SIG-M5 (cell line): ENCODE measurements at regions not wholly inside any gene's neighbourhood (a gene's known extent, or its start where the extent isn't known, plus 50 kb on each side); places are given as distances from the start of the nearest gene placed in this dataset.

Experiments used
- DNase-seq: peaks from one replicate; lab custom pipeline; 2025; lab: John Stamatoyannopoulos, UW

DNA sequence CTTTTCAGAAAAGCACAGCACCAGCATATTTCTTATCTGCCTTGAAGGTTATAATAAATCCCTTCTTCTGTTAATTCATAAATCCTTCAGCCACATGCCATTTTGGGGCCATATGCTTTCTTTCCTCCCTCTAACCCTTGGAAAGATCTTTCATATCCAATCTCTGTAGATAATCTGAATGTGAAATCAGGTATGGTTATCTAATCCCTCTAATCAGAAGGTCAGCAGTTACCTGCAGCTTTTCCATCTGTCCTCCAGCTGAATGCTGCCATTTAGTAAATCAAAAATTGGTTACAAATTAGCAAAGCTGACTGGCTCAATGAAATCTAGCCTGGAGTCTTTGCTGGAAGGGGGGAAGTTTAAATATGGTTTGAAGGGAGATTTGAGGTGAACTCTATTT, 230.5 kb downstream of the PIK3C3 start:
- no peak for DNase-seq

DNA sequence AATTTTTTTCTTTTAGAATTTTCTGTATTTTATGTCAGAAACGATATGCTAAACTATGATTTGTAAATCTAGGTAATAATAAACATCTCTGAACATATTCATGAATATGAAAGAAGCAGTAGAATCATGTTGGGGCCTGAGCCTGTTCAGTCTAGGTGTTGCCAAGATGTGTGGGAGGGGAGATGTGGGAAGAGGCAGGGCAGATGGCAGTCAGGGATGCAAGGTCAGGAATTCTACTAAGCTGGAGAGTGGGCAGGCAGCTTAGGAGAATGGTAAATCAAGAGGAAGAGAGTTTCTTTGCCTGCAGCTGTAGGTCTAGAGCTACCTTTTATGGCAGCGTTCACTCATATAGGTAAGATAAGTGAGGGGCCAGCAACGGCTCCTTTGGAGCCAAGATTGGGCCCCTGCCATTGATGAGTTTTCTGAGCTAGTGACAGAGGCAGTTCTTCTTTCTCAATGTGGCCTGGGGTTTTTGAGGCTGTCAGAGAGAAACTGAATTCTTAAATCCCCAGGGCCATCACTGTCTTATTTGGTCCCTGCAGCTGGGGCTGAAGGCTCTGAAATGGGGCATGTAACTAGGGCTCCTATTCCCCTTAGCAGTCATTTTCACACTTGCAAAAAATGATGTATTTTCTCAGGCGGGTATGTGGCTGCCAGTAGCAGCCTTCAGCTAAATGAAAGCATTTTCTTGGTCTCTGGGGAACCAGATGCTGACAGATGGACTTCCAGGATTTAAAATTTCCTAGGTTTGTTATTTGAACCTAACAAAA, 232.8 kb downstream of the PIK3C3 start:
- DNase-seq: no peak

DNA sequence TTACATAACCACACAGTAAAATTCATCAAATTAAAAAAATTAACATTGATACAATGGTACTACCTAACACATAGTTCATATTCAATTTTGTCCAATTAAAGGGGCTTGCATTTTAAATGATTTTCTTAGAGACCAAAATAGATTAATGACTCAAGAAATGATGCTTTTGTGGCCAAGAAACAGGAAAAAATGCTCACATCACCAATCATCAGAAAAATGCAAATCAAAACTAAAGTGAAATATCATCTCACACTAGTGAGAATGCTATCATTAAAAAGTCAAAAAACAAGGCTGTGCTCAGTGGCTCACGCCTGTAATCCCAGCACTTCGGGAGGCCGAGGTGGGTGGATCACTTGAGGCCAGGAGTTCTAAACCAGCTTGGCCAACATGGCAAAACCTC, 235.6 kb downstream of the PIK3C3 start:
- no peak for DNase-seq

- DNase-seq: no peak
These were observed 237.5 kb downstream of the PIK3C3 start for GRCh38 chr18:42192251-42193248.

GRCh38 chr18:42196651-42197050, 241.6 kb downstream of the PIK3C3 start:
- DNase-seq: no peak

DNA sequence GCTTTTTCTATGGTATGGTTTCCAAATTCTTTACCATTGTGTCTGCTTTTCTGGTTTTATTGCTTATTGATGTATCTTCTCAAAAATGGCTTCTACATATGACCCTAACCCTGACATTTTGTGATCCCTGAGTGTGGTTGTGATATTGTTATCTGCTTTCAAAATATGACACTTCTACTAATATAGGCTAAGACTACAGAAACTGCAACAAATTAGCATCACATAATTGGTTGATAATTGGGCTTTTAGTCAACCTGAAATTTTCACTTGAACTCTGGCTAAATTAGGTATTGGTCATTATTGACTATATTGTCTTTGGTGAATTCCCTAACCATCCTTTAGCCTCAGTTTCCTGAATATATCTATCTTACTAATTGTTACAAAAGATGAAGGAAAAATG, 246.1 kb downstream of the PIK3C3 start:
- no peak for DNase-seq

- no peak for DNase-seq
These were observed 256.2 kb downstream of the PIK3C3 start for GRCh38 chr18:42211201-42211600.

DNA sequence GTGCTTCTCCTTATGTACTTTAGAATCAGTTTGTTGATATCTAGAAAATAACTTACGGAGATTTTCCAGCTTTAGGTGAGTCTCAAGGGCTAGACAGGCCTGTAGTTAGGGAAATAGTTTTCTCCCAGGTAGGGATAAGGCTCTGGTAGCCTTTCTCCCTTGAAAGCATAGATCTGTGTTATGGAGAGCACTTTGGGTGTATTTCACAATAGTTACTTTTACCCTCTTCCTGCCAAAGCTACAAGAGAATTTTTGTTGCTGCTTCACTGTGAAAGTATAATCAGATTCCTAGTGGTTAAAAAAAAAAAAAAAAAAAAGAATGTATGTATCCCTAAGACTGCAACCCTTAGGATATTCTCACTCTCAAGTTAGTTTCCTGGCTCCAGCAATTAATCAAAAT, 267.5 kb downstream of the PIK3C3 start:
- DNase-seq: no peak

DNA sequence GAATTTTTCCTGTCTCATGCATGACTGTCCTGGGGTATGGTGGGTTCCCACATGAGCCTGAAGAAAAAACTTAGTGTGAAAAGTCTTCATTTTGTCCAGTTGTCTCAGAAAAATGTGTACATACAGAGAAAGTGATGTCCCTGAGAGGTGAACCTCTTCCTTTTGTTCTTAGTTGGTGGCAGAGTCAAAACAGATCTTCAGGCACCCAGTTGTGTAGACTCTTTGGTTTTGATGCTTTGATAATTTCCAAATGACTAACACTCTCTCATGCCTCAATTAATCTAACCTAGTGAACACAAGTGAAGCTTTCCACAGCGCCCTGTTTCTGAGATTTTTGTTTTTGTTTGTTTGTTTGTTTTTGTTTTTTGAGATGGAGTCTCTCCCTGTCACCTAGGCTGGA, 273.5 kb downstream of the PIK3C3 start:
- no peak for DNase-seq

DNA sequence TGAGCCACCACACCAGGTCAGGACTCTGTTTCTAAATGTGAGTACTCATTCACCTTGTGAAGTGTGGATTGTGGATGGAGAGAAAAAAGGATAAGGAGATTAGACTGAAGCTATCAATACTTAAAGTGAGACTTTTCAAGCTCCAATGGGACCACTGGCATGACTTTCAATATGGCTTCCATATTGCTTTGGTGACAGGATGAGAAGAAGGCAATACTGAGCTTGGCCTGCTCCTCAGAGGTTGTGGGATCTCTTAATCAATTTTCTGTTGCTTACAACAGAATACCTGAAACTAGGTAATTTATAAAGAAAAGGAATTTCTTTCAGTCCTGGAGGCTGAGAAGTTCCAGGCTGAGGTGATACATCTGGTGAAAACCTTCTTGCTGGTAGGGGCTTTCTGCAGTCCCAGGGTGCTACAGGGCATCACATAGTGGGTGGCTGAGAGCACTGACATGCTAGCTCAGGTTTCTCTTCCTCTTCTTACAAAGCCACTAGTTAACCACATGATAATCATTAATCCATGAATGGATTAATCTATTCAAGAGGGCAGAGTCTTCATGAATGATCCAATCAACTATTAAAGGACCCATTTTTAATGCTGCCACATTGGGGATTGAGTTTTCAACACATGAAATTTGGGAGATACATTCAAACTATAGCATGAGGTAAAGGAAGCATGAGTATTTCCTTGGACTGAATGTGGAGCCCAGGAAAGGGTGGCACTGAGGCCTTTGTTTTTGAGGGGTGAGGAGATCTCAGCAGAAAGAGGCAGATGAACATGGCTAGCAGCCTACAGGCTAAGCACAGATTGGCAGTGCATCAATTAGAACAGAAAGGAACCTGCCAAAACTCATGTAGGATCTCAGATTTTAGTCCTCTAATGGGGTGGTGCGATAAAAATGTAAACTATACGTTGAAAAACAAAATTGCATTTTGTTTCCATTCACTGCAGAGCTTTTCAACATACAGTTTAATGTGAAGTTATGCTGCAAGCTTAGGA, 274.5 kb downstream of the PIK3C3 start:
- no peak for DNase-seq

- DNase-seq: no peak
These were observed 275.6 kb downstream of the PIK3C3 start for GRCh38 chr18:42230636-42231035.

DNA sequence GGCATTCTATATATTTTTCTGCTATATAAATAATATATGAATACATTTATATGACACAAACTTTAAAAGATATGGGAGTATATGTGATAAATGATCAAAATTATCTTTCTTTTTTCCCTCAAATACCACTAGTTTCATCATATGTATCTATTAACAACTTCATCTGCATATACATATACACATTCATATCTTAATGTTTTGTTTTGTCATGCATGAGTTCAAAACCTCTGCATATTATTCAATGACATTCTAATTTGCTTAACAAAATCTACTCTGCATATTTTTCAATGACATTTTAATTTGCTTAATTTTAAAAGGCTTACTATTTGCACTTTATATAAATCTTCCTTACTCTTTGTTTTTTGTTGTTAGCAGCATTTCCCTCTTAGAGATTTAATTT, 276.2 kb downstream of the PIK3C3 start:
- no peak for DNase-seq

DNA sequence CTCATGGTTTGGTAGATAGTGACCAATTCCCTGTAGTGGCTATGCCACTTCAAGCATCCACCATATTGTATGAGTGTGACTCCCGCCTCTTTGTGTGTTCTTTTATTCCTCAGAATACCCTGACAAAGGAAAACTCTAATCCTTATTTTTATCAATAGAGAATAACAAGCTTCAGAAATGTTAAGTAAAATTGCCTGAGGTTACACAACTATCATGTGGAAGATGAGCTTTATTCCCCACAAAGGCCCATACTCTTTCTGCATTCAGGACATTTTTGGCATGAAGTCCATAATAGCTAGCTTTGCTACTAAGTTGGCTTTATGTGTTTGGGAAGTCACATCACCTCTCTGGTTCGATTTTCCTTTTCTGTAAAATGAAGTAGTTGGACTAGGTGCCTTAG, 276.8 kb downstream of the PIK3C3 start:
- no peak for DNase-seq

DNA sequence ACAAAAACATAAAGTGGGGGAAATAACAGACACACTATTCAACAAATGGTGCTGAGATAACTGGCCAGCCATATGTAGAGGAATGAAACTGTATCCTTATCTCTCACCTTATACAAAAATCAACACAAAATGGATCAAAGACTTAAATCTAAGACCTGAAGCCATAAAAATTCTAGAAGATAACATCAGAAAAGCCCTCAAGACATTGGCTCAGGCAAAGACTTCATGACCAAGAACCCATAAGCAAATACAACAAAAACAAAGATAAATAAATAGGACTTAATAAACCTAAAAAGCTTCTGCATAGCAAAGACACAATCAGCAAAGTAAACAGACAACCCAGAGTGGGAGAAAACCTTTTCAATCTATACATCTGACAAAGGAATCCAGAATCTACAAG, 278.9 kb downstream of the PIK3C3 start:
- no peak for DNase-seq

DNA sequence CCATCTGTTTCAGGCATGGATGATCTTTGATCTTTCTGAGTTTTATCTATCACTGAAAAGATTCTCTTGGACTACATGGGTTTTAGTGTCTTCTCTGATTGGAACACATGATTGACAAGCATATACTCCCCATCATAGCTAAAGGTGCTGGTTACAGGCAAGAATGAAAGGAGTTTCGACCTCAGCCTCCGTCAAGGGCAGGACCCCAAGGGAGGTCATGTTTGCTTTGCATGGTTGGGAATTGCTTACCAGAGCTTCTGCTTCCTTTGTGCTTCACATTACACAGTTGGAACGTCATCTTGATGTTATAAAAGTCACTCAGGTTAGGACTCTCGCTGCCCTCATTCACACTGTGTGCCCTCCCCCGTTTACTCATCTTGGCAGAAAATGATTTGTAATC, 287.7 kb downstream of the PIK3C3 start:
- DNase-seq: no peak

- no peak for DNase-seq
These were observed 290.1 kb downstream of the PIK3C3 start for GRCh38 chr18:42245137-42245536.

GRCh38 chr18:42255908-42256765, 301.1 kb downstream of the PIK3C3 start:
- DNase-seq: no peak

- DNase-seq: no peak
These were observed 303.4 kb downstream of the PIK3C3 start for GRCh38 chr18:42258301-42258965.

DNA sequence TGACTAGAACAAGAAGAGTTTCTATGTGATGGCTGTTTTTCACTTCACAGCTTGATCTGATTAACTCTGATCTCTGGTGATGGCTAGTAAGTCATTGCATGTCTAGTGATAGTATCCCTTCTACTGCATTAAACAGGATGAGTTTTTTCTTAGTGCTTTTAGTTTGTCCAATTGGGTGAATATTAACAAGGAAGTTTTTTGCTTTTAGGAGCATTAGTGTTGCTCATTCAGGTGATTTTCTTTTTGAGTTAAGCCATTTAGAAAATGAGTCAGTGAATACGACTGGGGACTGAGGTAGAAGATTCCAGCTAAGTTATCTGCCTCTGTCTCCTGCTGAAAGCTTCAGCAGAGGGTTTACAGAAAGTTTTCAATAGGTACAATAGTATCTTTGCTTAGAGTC, 306.7 kb downstream of the PIK3C3 start:
- DNase-seq: no peak

- DNase-seq: no peak
These were observed 309.5 kb downstream of the PIK3C3 start for GRCh38 chr18:42264497-42264896.
